Inflammatory macrophage treated with lipopolysaccharide for 1 hour (primary cell): ENCODE measurements at regions not wholly inside any gene's neighbourhood (a gene's known extent, or its start where the extent isn't known, plus 50 kb on each side); places are given as distances from the start of the nearest gene placed in this dataset.
"Not testable (repeated sequence)": the region's sequence is repeated elsewhere in the genome, so short reads cannot be mapped to it uniquely, and the experiment has no call there.

Experiments
- DNase-seq, 2 donors: peaks; one replicate each; pipeline ENCODE4 v3.0.0-alpha.2; 2020 to 2022

DNA sequence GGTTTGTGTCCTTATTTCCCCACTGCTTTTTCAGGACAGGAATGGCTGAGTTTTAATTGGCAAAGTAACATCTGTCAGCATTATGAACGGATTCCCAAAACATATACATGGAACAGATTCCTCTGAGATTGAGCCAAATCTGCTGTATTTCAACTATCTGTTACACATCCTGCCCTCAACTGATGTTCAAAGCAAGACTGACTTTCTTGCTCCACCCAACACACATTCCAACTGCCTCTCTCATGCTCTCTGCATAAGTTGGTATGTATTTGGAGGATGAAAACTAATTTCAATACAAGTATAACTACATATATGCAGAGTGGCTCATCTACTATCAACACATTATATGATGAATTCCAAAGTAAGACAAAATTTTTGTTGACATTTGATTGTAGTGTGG is 342.2 kb downstream of the GATA3 start:
- DNase-seq, result no peak

GRCh38 chr10:8398771-8399170 is 344.3 kb downstream of the GATA3 start:
- no peak for DNase-seq

- DNase-seq, result no peak
Observed at GRCh38 chr10:8400151-8400550, 345.7 kb downstream of the GATA3 start.

DNA sequence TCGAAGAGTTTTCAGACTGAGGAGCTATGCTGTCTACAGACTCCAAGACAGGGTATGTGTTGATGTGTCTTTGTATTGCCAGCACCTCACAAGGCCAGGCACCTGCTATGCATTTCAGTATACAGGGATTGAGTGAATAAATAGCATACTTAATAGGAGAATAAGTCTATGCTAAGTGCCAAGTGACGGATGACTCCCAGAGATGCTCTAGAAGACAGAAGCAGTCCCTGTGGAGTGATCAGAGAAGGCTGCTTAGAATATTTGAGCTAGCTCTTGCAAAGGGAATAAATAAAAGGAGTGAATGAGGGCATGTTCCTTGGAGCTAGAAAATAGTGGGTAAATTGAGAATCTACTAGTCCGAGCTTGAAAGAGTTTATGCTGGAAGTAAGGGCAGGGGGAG is 346.4 kb downstream of the GATA3 start:
- DNase-seq, result no peak

DNA sequence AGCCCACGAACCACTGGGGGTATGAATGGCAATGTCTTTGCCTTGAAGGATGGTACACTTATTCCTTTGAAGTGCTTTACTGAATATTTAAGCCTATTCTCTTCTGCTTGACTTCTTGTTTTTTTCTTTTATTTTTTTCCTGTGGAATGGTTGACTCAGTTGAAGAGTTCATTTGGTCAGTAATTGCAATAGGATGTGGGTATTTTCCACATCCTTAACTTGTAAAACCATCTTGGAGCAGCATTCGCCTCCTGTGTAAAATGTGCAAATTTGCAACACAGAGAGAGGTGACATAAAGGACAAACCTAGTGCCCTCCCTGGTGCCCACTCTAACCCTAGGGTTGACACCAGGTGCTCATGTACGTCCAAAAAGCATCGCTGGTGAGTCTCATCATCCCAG is 347.0 kb downstream of the GATA3 start:
- DNase-seq, result no peak

DNA sequence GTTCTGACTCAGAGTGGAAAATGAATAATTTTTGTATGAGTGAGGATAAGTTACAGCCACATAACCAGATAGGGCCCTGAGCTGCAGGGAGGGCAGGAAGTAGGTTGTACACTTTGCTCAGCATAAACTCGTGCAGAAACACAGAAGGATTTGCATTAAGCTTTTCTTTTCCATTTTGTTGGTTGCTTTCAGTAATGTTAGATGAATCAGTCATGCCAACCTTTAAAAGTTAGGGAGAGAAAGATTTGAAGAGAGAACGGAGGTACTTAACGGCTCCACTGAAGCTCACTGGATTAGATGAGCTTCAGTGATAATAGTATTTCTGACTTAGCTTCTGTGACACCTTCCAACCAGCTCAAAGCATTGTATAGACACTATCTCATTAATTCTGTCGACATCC is 348.1 kb downstream of the GATA3 start:
- no peak for DNase-seq

DNA sequence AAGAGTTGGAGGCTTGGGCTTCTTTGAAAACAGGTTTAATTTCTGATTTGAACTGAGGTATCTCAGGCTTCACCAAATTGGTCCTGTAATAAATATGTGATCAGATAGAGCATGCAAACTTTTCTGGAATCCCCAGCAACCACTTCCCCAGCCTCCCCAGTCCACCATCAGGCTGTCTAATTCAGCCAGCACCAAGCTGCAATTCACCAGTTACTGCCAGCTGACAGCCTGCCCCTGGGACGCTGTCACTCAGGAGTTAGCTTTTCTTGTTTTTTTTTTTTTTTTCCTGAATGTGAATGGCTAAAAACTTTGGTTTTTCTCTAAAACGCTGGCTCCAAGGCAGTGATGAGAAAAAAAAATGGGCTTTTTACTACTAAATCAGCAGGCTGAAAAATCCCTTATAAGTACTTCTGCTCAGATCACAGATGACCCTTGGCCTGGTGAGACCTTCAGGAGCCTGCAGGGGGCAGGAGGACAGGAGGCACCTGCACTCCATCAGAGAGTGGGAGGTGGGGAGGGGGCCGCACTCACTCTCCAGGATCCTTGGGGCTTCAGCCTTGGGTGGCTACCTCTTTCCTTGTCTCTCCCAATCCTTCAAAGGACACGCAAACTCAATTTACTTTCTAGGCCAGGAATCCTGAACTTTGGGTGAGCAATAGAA is 349.4 kb downstream of the GATA3 start:
- DNase-seq, result no peak

DNA sequence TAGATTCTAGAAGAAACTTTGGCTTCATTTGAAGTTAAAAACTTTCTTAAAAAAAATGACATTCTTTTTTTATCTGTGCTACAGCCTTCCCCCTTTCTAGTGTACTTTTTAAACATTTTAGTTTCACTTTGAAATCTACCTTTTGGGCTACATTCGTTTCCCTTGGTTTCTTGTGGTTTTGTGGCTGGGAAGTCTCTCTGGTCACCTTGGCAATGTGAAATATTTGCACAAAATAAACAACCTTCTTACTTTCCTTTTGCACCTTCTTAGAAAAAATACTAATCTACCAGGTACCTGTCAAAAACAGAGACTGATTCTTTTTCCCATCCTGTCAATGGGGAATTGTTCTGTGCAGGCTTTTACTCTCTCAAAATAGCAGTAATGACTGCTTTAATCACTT is 350.2 kb downstream of the GATA3 start:
- DNase-seq, result no peak

GRCh38 chr10:8405596-8405995 is 351.1 kb downstream of the GATA3 start:
- DNase-seq, result no peak

GRCh38 chr10:8407501-8408021 is 353.1 kb downstream of the GATA3 start:
- DNase-seq, result no peak

DNA sequence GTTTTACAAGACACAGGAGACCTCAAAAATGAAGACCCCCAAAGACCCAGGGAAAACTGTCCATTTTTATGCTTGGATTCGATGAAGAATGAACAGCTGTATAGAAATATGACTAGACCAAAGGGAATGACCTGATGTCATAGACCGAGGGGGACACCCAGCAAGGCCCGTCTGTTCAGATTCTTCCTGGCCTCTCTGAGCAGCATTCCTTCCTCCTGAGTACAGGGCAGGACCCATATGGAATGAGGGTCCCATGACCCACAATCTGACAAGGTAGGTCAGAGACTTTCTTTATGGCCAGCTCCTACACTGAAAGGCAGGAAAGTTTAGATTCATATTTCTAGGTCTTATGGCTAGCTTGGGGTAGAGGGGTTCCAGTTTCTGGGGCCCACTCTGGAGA is 356.0 kb downstream of the GATA3 start:
- no peak for DNase-seq

DNA sequence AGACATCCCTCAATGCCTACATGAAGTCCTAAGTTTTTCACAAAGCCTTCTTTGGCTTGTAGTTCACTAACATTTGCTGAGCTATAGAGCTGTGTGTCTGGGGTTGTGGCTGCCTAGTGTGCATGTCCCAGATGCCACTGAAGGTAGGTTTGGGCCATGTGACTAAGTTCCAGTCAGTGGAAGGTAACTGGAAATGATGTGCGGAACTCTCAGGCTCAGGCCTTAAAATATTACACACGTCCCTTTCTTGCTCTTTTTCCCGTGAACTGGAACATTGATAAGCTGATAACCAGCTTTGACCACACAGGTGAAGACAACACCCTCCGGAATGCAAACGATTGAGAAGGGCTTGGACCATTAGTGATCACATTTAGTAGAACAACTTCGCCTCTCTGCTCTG is 358.1 kb downstream of the GATA3 start:
- DNase-seq, result no peak

DNA sequence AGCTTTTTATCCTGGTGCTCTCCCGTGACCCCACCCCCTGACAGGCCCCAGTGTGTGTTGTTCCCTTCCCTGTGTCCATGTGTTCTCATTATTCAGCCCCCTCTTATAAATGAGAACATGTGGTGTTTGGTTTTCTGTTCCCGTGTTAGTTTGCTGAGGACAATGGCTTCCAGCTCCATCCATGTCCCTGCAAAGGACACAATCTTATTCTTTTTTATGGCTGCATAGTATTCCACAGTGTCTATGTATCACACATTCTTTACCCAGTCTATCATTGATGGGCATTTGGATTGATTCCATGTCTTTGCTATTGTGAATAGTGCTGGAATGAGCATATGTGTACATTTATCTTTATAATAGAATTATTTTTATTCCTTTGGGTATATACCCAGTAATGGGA is 360.5 kb downstream of the GATA3 start:
- not testable (repeated sequence) for DNase-seq

DNA sequence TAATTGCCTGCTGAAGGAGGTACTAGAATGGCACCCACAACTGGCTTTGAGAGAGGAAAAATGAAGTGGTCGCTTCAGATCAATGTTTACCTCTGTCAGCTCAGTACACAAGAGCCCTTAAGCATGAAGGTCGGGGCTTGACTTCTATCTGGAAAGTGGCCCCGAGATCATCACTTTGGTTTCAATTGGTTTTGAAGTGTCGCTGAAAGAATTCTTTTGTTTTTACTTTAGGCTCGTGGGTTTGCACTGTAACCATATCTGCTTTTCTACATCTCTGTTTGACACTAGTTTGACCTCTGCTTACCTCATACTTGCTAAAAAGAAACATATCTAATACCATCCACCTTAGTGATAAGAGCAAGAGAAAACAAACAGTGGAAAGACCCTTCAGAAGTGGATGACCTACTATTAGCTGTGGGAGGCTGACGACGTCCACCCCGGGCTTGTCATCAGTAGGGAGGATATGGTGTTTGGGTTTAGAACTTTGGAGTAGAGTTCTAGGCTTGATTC is 361.8 kb downstream of the GATA3 start:
- no peak for DNase-seq

DNA sequence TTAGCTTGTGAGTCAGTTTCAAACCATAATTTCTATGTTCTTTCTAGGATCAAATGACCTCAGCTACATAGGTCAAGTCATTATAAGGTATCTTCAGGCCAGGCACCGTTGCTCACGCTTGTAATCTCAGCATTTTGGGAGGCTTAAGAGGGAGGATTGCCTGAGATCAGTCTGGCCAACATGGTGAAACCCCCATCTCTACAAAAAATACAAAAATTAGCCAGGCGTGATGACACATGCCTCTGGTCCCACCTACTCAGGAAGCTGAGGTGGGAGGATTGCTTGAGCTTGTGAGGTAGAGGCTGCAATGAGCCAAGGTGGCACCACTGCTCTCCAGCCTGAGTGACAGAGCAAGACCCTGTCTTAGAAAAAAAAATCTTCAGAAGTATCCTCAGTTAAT is 362.3 kb downstream of the GATA3 start:
- no peak for DNase-seq

DNA sequence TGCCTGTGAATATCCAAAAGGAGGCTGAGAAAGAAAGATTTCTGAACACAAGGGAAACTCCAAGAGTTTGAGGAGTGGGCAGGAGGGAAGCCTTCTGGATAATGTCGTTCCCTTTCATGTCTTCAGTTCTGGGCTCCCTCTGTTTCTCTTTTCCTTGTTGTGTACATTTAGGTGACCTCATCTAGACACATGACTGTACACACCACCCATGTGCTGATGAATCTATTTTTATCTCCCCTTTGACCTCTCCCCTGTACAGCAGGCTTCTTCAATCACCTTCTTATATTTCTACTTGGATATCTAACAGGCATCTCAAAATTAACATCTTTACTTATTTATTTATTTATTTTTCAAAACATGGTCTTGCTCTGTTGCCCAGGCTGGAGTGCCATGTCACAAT is 363.1 kb downstream of the GATA3 start:
- peak; percentile 2 to 42 for DNase-seq

GRCh38 chr10:8418631-8419030 is 364.1 kb downstream of the GATA3 start:
- DNase-seq, result no peak

- DNase-seq, result no peak
Observed at GRCh38 chr10:8420182-8420581, 365.7 kb downstream of the GATA3 start.

- no peak for DNase-seq
Observed at GRCh38 chr10:8424555-8425211, 370.2 kb downstream of the GATA3 start.

DNA sequence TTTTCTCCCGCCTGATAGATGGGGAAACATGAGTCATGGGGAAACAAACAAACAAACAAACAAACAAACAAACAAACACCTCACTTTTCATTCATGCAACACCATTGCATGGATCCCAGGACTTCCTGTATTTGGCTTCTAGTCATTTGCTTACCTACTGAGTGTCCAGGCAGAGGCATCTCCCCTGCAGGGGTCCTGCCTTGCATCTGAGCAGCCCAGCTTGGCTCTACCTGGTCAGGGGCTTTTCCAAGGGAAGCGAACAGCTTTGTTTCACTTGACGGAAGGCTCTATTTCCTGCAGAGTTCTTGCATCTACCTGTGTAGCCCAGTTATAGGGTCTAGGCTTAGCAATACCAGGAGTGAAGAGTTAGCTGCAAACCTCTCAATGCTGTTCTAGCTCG is 374.2 kb downstream of the GATA3 start:
- no peak for DNase-seq

DNA sequence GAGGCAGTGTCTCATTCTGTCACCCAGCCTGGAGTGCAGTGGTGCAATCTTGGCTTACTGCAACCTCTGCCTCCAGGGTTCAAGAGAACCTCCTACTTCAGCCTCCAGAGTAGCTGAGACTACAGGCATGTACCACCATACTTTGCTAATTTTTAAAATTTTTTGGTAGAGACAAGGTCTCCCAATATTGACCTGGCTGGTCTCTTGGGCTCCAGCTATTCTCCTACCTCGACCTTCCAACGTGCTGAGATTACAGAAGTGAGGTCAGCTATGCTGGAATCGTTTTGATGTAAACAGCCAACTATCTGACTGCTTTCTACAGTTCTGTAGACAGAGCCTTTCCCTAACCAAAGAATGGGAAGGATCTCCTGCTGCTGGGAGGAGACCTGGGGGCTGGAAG is 375.8 kb downstream of the GATA3 start:
- DNase-seq, result no peak

GRCh38 chr10:8431511-8431910 is 377.0 kb downstream of the GATA3 start:
- no peak for DNase-seq

DNA sequence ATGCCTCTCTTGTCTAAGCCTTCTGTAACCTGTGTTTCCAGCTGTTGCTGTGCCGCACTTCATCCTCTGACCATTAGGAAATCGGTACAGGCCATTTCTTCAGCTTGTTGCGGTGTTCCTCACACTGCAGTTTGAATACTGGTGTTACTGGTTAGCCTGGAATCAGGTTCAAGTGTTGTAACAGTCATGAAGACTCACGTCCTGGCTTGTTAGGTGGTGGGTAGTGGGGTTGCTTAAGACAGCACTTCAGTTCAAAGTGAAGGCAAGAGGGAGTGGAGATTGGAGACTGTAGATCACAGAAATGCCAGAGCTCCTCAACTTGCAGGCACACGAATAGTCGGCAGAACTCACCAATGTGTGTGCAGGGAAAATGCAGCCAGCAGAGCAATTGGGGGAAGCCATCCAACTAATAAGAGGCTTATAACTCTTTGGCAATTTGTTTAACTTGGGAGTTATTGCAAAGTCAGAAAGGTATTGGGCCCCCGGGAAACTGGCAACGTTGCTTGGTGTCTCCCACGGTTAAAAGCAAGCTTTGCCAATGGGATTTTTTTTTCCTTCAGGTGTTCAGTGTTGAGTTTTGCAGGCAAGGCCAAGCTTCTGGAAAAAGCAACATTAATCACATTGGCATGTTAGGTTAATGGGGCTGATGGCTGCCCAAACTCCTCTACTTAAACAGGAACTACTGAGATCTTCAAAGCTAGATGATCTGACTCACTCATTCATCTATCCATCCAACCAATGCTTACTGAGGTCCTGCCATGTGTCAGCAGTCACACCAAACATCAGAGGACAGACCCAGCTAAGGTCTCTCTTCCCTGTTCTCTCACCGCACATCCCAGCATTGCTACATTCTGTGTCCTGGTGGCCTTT is 380.9 kb downstream of the GATA3 start:
- no peak for DNase-seq

DNA sequence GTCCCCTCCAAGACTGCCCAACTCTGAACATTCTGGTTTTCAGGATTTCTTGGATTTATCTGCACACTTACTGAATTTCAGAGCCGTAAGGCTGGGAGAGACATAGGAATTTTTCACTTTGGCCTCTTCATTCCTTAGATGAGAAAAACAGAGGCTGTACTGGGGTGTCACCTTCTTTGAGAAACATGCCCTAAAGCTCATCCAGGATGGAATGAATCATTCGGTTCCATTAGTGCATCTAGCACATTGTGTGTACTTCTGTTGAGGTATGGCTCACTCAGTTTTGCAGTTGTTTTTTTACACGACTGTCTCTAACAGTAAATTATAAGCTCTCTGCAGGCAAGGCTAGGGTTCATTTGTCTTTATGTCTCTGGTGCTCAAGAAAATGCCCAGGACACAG is 383.4 kb downstream of the GATA3 start:
- no peak for DNase-seq
